AG04449 (cell line): ENCODE measurements at regions not wholly inside any gene's neighbourhood (a gene's known extent, or its start where the extent isn't known, plus 50 kb on each side); places are given as distances from the start of the nearest gene placed in this dataset.
"Not testable (repeated sequence)": the region's sequence is repeated elsewhere in the genome, so short reads cannot be mapped to it uniquely, and the experiment has no call there.

Source experiments
- CTCF ChIA-PET: fragments of 350-600 bp; formaldehyde crosslinking; extraction: SDS; loops from one replicate; lab custom pipeline; 2021; ENCODE audit warnings: antibody characterized with exemption; lab: Yijun Ruan, JAX
- POLR2A ChIA-PET: fragments of 400-600, 350-600 bp; formaldehyde crosslinking; extraction: SDS; loops from one replicate; lab custom pipeline; 2020; ENCODE audit warnings: antibody characterized with exemption, inconsistent platforms; lab: Yijun Ruan, JAX
- DNase-seq: peaks from one replicate; pipeline ENCODE4 v3.0.0-alpha.2; 2010; ENCODE audit warnings: low read depth, low spot score
- H3K4me3 ChIP-seq: 2 replicates; pipeline ENCODE4 v1.5.1; 2011; ENCODE audit warnings: low read depth, mild to moderate bottlenecking, control low read depth, low read length
- CTCF ChIP-seq: IDR thresholded peaks from one replicate; pipeline ENCODE4 v1.5.1; 2011; ENCODE audit warnings: mild to moderate bottlenecking, moderate library complexity, low read length, control low read depth, inconsistent platforms; ENCODE audit not compliant: insufficient read depth; ENCODE audit errors: missing control alignments

GRCh38 chr18:39162013-39162827 lies 1596.6 kb upstream of the CELF4 start:
- ChIA-PET CTCF (no interaction called here), POLR2A (no interaction called here)
- DNase-seq: no peak
- no peak overlapping the region for H3K4me3 ChIP-seq
- TF ChIP-seq CTCF: no peak

- TF ChIP-seq CTCF: no peak
- H3K4me3 ChIP-seq: no peak overlapping the region
- ChIA-PET POLR2A (no interaction called here), CTCF (no interaction called here)
- DNase-seq: no peak
Measured at GRCh38 chr18:39149211-39149806, 1583.7 kb upstream of the CELF4 start.

GRCh38 chr18:39134255-39134654 lies 1568.7 kb upstream of the CELF4 start:
- ChIA-PET CTCF (no interaction called here), POLR2A (no interaction called here)
- no peak overlapping the region for H3K4me3 ChIP-seq
- no peak for TF ChIP-seq CTCF
- DNase-seq: no peak

- POLR2A ChIA-PET, H3K4me3 ChIP-seq, DNase-seq, CTCF ChIA-PET: not testable (repeated sequence)
Measured at GRCh38 chr18:39127538-39127937, 1561.9 kb upstream of the CELF4 start.

GRCh38 chr18:39113790-39114189 lies 1548.2 kb upstream of the CELF4 start:
- no peak for DNase-seq
- TF ChIP-seq CTCF: no peak
- POLR2A ChIA-PET: no interaction called here
- H3K4me3 ChIP-seq: no peak overlapping the region
- CTCF ChIA-PET: no interaction called here

- POLR2A ChIA-PET: no interaction called here
- no peak for DNase-seq
- H3K4me3 ChIP-seq: no peak overlapping the region
- CTCF ChIA-PET: no interaction called here
- TF ChIP-seq CTCF: no peak
Measured at GRCh38 chr18:39105104-39105503, 1539.5 kb upstream of the CELF4 start.
